ENCODE measurements at regions not wholly inside any gene's neighbourhood (a gene's known extent, or its start where the extent isn't known, plus 50 kb on each side); places are given as distances from the start of the nearest gene placed in this dataset.

DNA sequence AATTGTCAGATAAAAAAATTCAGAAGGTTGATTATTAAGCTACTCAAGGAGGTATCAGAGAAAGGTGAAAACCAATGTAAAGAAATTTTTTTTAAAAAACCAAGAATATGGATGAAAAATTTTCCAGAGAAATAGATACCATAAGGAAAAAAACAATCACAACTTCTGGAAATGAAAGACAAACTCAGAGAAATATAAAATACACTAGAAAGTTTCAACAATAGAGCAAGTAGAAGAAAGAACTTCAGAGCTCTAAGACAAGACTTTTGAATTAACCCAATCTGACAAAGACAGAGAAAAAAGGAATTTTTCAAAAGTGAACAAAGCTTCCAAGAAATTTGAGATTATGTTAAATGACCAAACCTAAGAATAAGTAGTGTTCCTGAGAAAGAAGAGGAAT lies 62.9 kb upstream of the TEAD1 start:
- no peak overlapping the region for H3K4me3 ChIP-seq (ENCODE audit: control insufficient read depth, low read depth, low read length)
- DNase-seq (ENCODE audit: low read depth) = no peak
- TF ChIP-seq, protein P1, sequence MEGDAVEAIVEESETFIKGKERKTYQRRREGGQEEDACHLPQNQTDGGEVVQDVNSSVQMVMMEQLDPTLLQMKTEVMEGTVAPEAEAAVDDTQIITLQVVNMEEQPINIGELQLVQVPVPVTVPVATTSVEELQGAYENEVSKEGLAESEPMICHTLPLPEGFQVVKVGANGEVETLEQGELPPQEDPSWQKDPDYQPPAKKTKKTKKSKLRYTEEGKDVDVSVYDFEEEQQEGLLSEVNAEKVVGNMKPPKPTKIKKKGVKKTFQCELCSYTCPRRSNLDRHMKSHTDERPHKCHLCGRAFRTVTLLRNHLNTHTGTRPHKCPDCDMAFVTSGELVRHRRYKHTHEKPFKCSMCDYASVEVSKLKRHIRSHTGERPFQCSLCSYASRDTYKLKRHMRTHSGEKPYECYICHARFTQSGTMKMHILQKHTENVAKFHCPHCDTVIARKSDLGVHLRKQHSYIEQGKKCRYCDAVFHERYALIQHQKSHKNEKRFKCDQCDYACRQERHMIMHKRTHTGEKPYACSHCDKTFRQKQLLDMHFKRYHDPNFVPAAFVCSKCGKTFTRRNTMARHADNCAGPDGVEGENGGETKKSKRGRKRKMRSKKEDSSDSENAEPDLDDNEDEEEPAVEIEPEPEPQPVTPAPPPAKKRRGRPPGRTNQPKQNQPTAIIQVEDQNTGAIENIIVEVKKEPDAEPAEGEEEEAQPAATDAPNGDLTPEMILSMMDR (IDR thresholded peaks at IDR 0.05; ENCODE audit: control insufficient read depth, insufficient read depth, low read depth, low read length, missing control alignments) = no peak

GRCh38 chr11:12617632-12618031 lies 56.6 kb upstream of the TEAD1 start:
- no peak for DNase-seq (ENCODE audit: low read depth)
- no peak overlapping the region for H3K4me3 ChIP-seq (ENCODE audit: control insufficient read depth, low read depth, low read length)
- TF ChIP-seq, protein P1 (IDR thresholded peaks at IDR 0.05; ENCODE audit: control insufficient read depth, insufficient read depth, low read depth, low read length, missing control alignments) = no peak

DNA sequence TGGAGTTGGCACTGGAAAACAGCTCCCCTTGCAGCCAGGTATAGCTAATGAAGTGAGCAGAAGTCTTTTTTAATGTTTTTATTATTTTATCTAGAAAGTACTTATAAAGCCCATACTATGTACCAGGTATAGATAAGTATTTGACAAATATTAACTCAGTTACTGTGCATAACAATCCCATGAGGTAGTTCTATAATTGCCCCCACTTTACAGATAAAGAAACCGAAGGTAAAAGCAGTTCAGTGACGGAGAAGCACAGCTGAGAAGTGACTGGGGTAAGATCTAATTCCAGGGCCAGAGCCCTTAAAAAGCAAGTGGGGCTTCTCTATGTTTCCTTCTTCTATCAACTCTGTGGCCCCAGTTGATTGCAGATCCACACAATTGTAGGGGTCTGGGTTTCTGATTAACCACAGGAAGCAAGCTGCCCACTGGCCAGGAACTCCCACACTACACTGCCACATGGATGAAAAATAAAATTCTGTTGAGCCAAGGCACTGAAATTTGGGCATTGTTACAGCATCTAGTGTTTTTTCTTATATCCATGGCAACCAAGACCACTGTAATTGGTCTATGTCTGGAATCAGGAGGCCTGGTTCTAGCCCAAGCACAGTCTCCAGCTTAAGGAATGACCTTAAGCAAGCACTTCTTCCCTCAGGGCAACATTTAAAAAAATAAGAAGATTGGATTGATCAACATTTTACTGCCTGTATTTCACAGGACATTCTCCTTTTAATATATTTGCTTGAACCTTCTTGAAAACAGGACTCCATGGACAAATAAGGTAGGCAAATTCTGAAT lies 55.3 kb upstream of the TEAD1 start:
- peak; percentile 18 for DNase-seq (ENCODE audit: low read depth)
- no peak overlapping the region for H3K4me3 ChIP-seq (ENCODE audit: control insufficient read depth, low read depth, low read length)
- TF ChIP-seq, protein P1 (IDR thresholded peaks at IDR 0.05; ENCODE audit: control insufficient read depth, insufficient read depth, low read depth, low read length, missing control alignments) = no peak

DNA sequence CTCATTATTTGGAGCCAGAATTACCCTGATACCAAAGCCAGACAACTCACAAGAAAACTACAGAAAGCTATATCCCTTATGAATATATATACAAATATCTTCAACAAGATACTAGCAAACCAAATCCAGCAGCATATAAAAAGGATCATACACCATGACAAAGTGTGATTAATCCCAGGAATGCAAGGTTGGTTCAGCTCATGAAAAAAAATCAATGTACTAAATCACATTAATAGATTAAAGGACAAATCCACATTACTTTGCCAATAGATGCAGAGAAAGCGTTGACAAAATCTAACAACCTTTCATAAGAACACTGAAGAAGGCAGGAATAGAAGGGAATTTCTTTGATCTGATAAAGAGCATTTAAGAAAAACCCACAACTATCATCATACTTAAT lies 50.4 kb upstream of the TEAD1 start:
- H3K4me3 ChIP-seq (ENCODE audit: control insufficient read depth, low read depth, low read length) = no peak overlapping the region
- DNase-seq (ENCODE audit: low read depth) = no peak
- TF ChIP-seq, protein P1 (IDR thresholded peaks at IDR 0.05; ENCODE audit: control insufficient read depth, insufficient read depth, low read depth, low read length, missing control alignments) = no peak
